SH-SY5Y (cell line): ENCODE measurements at regions not wholly inside any gene's neighbourhood (a gene's known extent, or its start where the extent isn't known, plus 50 kb on each side); places are given as distances from the start of the nearest gene placed in this dataset.

Source experiments
- GATA2 ChIP-seq: IDR thresholded peaks from 2 replicates; pipeline ENCODE4 v1.6.1; 2011; ENCODE audit warnings: mild to moderate bottlenecking, low read depth, low read length
- GATA3 ChIP-seq: IDR thresholded peaks from 2 replicates; pipeline ENCODE4 v1.6.1; 2011; ENCODE audit warnings: low read depth, mild to moderate bottlenecking, low read length, moderate library complexity

- TF ChIP-seq GATA3 (no peak), GATA2 (no peak)
Observed at GRCh38 chr22:22047266-22047665, 64.7 kb upstream of the TOP3B start.
